Sigmoid colon (tissue), 6 donors: ENCODE measurements at regions not wholly inside any gene's neighbourhood (a gene's known extent, or its start where the extent isn't known, plus 50 kb on each side); places are given as distances from the start of the nearest gene placed in this dataset.

ENCODE experiments used
- DNase-seq: peaks from one replicate; pipeline ENCODE4 v3.0.0-alpha.2; 2019
- H3K27ac ChIP-seq, 4 donors: fragments of 200-600 bp; sonication (generic); one replicate each; pipeline ENCODE4 v1.5.1; 2016 to 2019; ENCODE audit warnings: mild to moderate bottlenecking in 1 of 4
- H3K27me3 ChIP-seq, 3 donors: fragments of 200-600 bp; sonication (generic); one replicate each; pipeline ENCODE4 v1.5.1; 2019; ENCODE audit warnings: mild to moderate bottlenecking in 1 of 3
- H3K36me3 ChIP-seq, 4 donors: fragments of 200-600 bp; sonication (generic); one replicate each; pipeline ENCODE4 v1.5.1; 2016 to 2019
- H3K4me1 ChIP-seq, 4 donors: fragments of 200-600 bp; sonication (generic); one replicate each; pipeline ENCODE4 v1.5.1; 2017 to 2019
- H3K4me3 ChIP-seq, 4 donors: fragments of 200-600 bp; sonication (generic); one replicate each; pipeline ENCODE4 v1.5.1; 2017 to 2019; ENCODE audit warnings: mild to moderate bottlenecking in 2 of 4, moderate library complexity in 1 of 4
- H3K9me3 ChIP-seq, 4 donors: fragments of 200-600 bp in 3 of 4; sonication (generic) in 3 of 4; one replicate each; pipeline versions ENCODE4 v1.5.1 to v1.6.1; 2013 to 2019
- EP300 ChIP-seq, 4 donors: sonication (generic); formaldehyde crosslinking; IDR thresholded peaks; one replicate each; pipeline ENCODE4 v1.6.1; 2017; ENCODE audit warnings: antibody characterized with exemption in 4 of 4
- POLR2A ChIP-seq, 2 donors: fragments of 450-650 bp; IDR thresholded peaks; one replicate each; pipeline ENCODE4 v1.6.1; 2016; ENCODE audit warnings: antibody characterized with exemption in 2 of 2, mild to moderate bottlenecking in 2 of 2, moderate library complexity in 2 of 2
- POLR2AphosphoS5 ChIP-seq, 4 donors: sonication (generic); formaldehyde crosslinking; IDR thresholded peaks; one replicate each; pipeline ENCODE4 v1.6.1; 2017; ENCODE audit warnings: antibody characterized with exemption in 4 of 4
- WGBS, 2 donors: extraction: QIAGEN DNeasy Blood & Tissue Kit; methylation state at CpG; one replicate each; pipeline ENCODE4 v1.1.7; 2013; 5-methylcytosine and 5-hydroxymethylcytosine counted together
- intact Hi-C: fragments of 100-400 bp; cut with DNase I; formaldehyde crosslinking; loops from one replicate; pipeline ENCODE4 v1.15.1; 2023
- TF ChIP-seq, protein P1 (sequence below), 4 experiments: fragments of 450-650 bp in 3 of 4; fragments of 200-600 bp in 1 of 4; IDR thresholded peaks; one replicate each; pipeline ENCODE4 v1.5.1; 2016 to 2019; ENCODE audit warnings: antibody characterized with exemption in 4 of 4, mild to moderate bottlenecking in 3 of 4, moderate library complexity in 2 of 4
- donor health status: healthy with polysubstance abuse.
- donor health status: healthy.

DNA sequence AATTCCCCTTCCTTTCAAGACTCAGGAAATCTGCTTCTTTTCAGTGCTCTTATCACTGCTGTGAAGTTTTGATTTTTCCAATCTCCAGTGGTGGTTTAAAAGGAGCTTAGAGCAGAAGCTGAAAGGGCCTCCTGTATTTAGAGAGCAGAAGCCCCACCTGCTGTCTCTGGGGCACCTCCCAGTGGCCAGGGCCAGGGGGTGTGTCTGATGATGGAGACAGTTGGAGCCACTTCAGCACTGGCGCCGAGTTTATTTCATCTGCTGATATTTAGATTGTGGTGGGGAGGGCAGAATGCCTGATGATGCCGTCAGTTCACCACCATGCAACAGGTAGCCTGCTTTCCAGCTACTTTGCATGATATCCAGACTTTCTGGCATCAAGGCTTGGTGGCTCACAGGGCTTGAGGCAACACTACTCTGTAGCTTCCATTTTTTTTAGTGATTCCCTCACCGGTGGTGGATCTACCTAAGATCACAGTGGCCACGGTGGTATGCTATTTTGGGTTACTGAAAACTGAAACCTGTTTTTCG, 371.9 kb downstream of the KCNRG start:
- intact Hi-C loops = no loop called here
- no peak overlapping the region for H3K4me3 ChIP-seq
- WGBS, 2 donors = 52 to 55% methylated on average over 6 of the region's 6 CpGs
- TF ChIP-seq POLR2AphosphoS5 (IDR thresholded peaks at IDR 0.05) = no peak
- TF ChIP-seq, protein P1, sequence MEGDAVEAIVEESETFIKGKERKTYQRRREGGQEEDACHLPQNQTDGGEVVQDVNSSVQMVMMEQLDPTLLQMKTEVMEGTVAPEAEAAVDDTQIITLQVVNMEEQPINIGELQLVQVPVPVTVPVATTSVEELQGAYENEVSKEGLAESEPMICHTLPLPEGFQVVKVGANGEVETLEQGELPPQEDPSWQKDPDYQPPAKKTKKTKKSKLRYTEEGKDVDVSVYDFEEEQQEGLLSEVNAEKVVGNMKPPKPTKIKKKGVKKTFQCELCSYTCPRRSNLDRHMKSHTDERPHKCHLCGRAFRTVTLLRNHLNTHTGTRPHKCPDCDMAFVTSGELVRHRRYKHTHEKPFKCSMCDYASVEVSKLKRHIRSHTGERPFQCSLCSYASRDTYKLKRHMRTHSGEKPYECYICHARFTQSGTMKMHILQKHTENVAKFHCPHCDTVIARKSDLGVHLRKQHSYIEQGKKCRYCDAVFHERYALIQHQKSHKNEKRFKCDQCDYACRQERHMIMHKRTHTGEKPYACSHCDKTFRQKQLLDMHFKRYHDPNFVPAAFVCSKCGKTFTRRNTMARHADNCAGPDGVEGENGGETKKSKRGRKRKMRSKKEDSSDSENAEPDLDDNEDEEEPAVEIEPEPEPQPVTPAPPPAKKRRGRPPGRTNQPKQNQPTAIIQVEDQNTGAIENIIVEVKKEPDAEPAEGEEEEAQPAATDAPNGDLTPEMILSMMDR (IDR thresholded peaks at IDR 0.05) = no peak
- TF ChIP-seq POLR2A (IDR thresholded peaks at IDR 0.05) = no peak
- TF ChIP-seq EP300 (IDR thresholded peaks at IDR 0.05) = no peak
- no peaks in the 10 kb centered on the region for H3K9me3 ChIP-seq
- no peaks in the 10 kb centered on the region for H3K4me1 ChIP-seq
- no peaks in the 10 kb centered on the region for H3K36me3 ChIP-seq
- DNase-seq = no peak
- H3K27me3 ChIP-seq = no peaks in the 10 kb centered on the region
- H3K27ac ChIP-seq = peak overlapping the region in 1 of 4 donors; percentile 14

DNA sequence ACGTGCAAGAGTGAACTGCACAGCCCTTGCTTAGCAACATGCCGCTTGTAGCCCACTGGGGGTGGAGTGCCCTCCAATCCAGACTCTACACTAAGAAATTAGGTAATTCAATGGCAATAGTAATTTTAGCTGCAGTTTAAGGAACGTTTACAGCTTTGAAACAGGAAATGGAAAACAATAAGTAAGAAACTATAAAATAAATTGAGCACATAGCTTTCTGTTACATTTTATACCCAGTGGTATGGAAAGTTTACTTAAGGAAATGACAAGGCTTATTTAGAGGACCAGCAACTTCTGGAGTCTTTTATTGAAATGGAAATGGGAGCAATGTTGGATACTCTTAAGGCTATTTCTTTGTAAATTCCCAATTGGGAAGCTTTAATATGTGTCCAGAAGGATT, 373.2 kb downstream of the KCNRG start:
- DNase-seq = no peak
- no peak overlapping the region for H3K4me3 ChIP-seq
- no peak for TF ChIP-seq EP300 (IDR thresholded peaks at IDR 0.05)
- TF ChIP-seq POLR2A (IDR thresholded peaks at IDR 0.05) = no peak

DNA sequence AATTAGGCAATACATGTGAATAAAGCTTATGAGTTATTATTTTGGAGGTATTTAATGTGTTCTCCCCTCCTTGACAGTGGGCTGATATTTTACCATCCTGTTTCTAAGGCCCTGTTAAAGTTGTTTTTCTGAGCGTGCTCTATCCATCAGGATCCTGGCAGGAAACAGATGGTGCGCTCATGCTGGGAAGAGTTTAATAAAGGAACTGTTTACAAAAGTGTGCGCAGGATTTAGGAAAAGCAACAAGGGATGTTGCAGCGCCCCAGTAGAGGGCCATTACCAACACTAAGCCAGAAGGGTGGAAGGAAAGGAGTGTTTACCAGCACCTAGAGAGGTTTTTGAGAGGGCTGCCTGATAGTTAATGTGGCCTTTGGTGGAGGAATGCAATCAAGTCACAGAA, 374.5 kb downstream of the KCNRG start:
- no peak for DNase-seq
- Histone ChIP-seq H3K27ac (no peak overlapping the region), H3K9me3 (no peaks in the 10 kb centered on the region), H3K4me1 (no peaks in the 10 kb centered on the region), H3K4me3 (no peak overlapping the region), H3K27me3 (no peaks in the 10 kb centered on the region), H3K36me3 (no peaks in the 10 kb centered on the region)
- intact Hi-C loops = no loop called here
- 84 to 89% methylated on average over 4 of the region's 4 CpGs for WGBS, 2 donors
- TF ChIP-seq POLR2A (IDR thresholded peaks at IDR 0.05) (no peak), EP300 (IDR thresholded peaks at IDR 0.05) (no peak), POLR2AphosphoS5 (IDR thresholded peaks at IDR 0.05) (no peak)
- TF ChIP-seq, protein P1 (IDR thresholded peaks at IDR 0.05) = no peak

More for the DNA sequence above, 373.2 kb downstream of the KCNRG start:
- H3K36me3 ChIP-seq = no peaks in the 10 kb centered on the region
- no peaks in the 10 kb centered on the region for H3K9me3 ChIP-seq
- no peaks in the 10 kb centered on the region for H3K4me1 ChIP-seq
- intact Hi-C loops = no loop called here
- no peaks in the 10 kb centered on the region for H3K27me3 ChIP-seq
- no peak overlapping the region for H3K27ac ChIP-seq
- 56 to 66% methylated on average over 3 of the region's 3 CpGs for WGBS, 2 donors

DNA sequence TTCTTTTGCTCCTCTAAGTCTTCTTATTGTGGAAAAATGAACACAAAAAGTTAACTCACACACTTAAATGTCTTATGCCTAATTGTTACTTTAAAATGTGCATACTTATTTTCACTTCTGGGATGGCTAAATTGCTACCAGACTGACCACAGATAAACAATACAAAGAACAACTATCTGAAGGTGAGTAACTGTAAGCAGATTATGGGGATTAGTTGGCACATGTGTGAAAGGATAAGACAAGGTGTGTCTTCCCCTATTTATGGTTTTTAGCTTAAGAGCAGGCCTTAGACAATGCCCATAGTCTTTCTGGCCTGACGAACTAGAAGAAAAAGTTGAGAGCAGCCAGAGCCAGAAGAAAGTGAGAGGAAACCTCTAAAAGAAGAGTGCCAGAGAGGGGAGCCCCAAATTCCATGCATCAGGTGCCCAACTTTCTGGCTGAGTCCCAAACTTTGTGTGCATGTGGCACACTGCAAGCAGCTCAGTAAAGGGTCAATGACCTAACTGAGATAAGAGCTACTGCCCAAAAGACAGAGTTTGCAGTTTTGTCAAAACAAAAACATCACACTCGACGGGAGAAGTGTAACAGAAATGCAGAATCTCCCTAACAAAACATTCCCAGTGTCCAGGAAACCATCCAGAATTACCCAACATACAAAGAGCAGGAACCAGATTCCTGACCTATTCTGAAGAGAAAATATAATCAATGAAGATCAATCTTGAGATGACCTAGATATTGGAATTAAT, 375.4 kb downstream of the KCNRG start:
- Histone ChIP-seq H3K4me1 (no peaks in the 10 kb centered on the region), H3K9me3 (no peaks in the 10 kb centered on the region), H3K27me3 (no peaks in the 10 kb centered on the region), H3K36me3 (no peaks in the 10 kb centered on the region), H3K27ac (no peak overlapping the region), H3K4me3 (no peak overlapping the region)
- intact Hi-C loops = no loop called here
- WGBS, 2 donors = 82% methylated on average over 3 of the region's 3 CpGs
- DNase-seq = no peak
- TF ChIP-seq POLR2A (IDR thresholded peaks at IDR 0.05) = no peak
- TF ChIP-seq POLR2AphosphoS5 (IDR thresholded peaks at IDR 0.05) = no peak
- TF ChIP-seq, protein P1 (IDR thresholded peaks at IDR 0.05) = no peak
- no peak for TF ChIP-seq EP300 (IDR thresholded peaks at IDR 0.05)

DNA sequence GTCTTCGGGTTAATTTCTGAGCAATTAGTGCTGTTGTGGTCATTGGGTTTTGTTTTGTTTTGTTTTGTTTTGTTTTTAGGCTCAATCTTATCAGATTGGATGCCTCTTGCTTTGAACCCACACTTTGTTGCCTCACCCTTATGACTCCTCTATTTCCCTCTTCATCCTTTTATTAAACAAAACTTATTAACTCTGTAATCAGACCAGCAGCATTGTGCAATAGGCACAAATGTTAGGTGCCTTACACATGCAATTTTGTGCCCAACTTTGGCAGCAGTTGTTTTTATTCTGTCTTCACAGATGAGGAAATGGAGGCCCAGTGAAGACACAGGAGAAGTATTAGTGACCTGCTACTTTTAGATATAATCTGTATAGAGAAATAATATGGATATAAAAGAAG, 377.7 kb downstream of the KCNRG start:
- intact Hi-C loops = no loop called here
- WGBS, 2 donors = 87 to 88% methylated on average over 1 of the region's 1 CpG

More for the DNA sequence above, 377.7 kb downstream of the KCNRG start:
- Histone ChIP-seq H3K27ac (no peak overlapping the region), H3K4me3 (no peak overlapping the region), H3K36me3 (no peaks in the 10 kb centered on the region), H3K9me3 (no peaks in the 10 kb centered on the region), H3K4me1 (no peaks in the 10 kb centered on the region), H3K27me3 (no peaks in the 10 kb centered on the region)
- DNase-seq = no peak
- TF ChIP-seq POLR2AphosphoS5 (IDR thresholded peaks at IDR 0.05) (no peak), POLR2A (IDR thresholded peaks at IDR 0.05) (no peak), EP300 (IDR thresholded peaks at IDR 0.05) (no peak)
- TF ChIP-seq, protein P1 (IDR thresholded peaks at IDR 0.05) = no peak
